Activated T-helper 1 cell treated with anti-CD3 and anti-CD28 coated beads, Interleukin-12 subunit alpha, Interleukin-12 subunit beta, Interleukin-2, Interleukin-4 antibody, amounts not matched to agents 30 ng/mL and 10 ng/mL and 1 ng/mL, durations not matched to agents 14 hours and 24 hours and 36 hours (primary cell): ENCODE measurements at regions not wholly inside any gene's neighbourhood (a gene's known extent, or its start where the extent isn't known, plus 50 kb on each side); places are given as distances from the start of the nearest gene placed in this dataset.

ENCODE experiments used
- DNase-seq: peaks from one replicate; pipeline ENCODE4 v3.0.0; 2021; ENCODE audit warnings: low spot score
- H3K27ac Mint-ChIP-seq: one replicate; pipeline ENCODE4 v1.8.0; 2021; ENCODE audit warnings: mild to moderate bottlenecking, mixed read lengths
- H3K27me3 Mint-ChIP-seq: one replicate; pipeline ENCODE4 v1.8.0; 2022; ENCODE audit warnings: mild to moderate bottlenecking, moderate library complexity, mixed read lengths; ENCODE audit not compliant: insufficient read depth
- H3K36me3 Mint-ChIP-seq: one replicate; pipeline ENCODE4 v1.8.0; 2021; ENCODE audit warnings: low read depth, mixed read lengths
- H3K4me1 Mint-ChIP-seq: one replicate; pipeline ENCODE4 v1.8.0; 2021; ENCODE audit warnings: low read depth, mixed read lengths
- H3K4me3 Mint-ChIP-seq: one replicate; pipeline ENCODE4 v1.8.0; 2021; ENCODE audit warnings: mild to moderate bottlenecking, moderate library complexity, mixed read lengths
- H3K9me3 Mint-ChIP-seq: one replicate; pipeline ENCODE4 v1.8.0; 2021; ENCODE audit warnings: mixed read lengths
- intact Hi-C: fragments of 100-400 bp; cut with micrococcal nuclease; formaldehyde crosslinking; loops from one replicate; pipeline ENCODE4 v1.15.1; 2024

GRCh38 chr2:3025261-3025660 lies 352.4 kb downstream of the EIPR1 start:
- intact Hi-C loops: no loop called here
- H3K27ac Mint-ChIP-seq: no peak overlapping the region
- H3K36me3 Mint-ChIP-seq: no peaks in the 10 kb centered on the region

DNA sequence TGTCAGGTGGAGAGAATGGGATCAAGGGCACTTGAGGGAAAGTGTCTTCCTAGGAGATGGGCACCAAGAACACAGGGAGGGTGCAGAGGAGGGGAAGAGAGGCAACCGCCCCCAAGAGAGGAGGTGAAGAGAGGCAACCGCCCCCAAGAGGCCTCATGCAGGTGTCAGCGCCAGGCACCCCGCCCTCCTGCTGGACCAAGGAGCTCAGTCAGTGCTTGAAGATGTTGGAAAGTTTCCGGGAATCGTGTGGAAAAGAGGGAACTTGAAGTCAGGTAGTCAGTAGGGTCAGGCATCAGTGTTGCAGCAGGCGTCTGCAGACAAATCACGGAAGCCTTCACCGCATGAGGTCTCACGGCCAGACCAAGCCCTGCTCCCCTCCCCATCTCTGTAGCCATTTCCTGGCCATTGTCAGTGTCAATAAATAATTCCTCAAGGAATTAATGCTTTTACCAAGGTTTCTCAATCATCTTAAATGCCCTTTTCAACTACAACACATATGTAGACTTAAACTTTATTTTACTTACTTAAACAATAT lies 353.1 kb downstream of the EIPR1 start:
- no peaks in the 10 kb centered on the region for H3K9me3 Mint-ChIP-seq
- intact Hi-C loops: no loop called here
- H3K27ac Mint-ChIP-seq: no peak overlapping the region
- no peak overlapping the region for H3K4me3 Mint-ChIP-seq
- DNase-seq: no peak
- H3K4me1 Mint-ChIP-seq: no peaks in the 10 kb centered on the region
- H3K27me3 Mint-ChIP-seq: peaks cover 3% of the 10 kb centered on the region
- H3K36me3 Mint-ChIP-seq: no peaks in the 10 kb centered on the region

More at GRCh38 chr2:3025261-3025660, 352.4 kb downstream of the EIPR1 start:
- Mint-ChIP-seq H3K4me3 (no peak overlapping the region), H3K27me3 (peaks cover 3% of the 10 kb centered on the region), H3K9me3 (no peaks in the 10 kb centered on the region), H3K4me1 (no peaks in the 10 kb centered on the region)
- DNase-seq: no peak

GRCh38 chr2:3023531-3023930 lies 354.1 kb downstream of the EIPR1 start:
- Mint-ChIP-seq H3K27ac (no peak overlapping the region), H3K9me3 (peaks cover 3% of the 10 kb centered on the region), H3K4me3 (no peak overlapping the region), H3K36me3 (no peaks in the 10 kb centered on the region), H3K4me1 (no peaks in the 10 kb centered on the region), H3K27me3 (peaks cover 3% of the 10 kb centered on the region)
- no peak for DNase-seq
- intact Hi-C loops: no loop called here

DNA sequence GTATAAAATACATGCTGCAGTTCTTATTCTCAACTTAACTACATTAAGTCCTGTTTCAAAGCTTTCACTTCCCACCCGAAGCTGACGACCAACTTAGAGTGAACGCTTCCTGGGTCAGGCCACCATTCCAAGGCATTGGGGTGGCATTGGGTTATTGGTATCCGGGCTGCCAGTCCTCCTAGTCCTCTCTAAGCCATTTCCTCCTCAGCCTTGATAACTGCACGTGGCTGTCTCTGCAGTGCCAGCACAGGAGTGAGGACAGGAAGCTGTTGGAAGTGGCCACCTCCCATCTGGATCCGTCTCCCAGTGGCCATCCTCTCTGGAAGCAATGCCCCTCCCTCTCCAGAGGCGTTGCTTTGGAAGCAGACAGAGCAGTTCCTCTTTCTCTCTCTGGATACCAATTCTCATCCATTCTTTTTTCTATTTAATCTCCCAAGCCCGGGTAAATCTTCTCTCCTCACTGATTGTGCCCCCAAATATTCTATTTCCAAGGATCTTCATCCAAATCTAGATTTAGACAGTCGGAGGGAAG lies 354.7 kb downstream of the EIPR1 start:
- intact Hi-C loops: no loop called here
- no peak overlapping the region for H3K27ac Mint-ChIP-seq
- no peaks in the 10 kb centered on the region for H3K36me3 Mint-ChIP-seq
- no peaks in the 10 kb centered on the region for H3K4me1 Mint-ChIP-seq
- H3K4me3 Mint-ChIP-seq: no peak overlapping the region
- peaks cover 3% of the 10 kb centered on the region for H3K9me3 Mint-ChIP-seq
- peaks cover 3% of the 10 kb centered on the region for H3K27me3 Mint-ChIP-seq
- DNase-seq: no peak

DNA sequence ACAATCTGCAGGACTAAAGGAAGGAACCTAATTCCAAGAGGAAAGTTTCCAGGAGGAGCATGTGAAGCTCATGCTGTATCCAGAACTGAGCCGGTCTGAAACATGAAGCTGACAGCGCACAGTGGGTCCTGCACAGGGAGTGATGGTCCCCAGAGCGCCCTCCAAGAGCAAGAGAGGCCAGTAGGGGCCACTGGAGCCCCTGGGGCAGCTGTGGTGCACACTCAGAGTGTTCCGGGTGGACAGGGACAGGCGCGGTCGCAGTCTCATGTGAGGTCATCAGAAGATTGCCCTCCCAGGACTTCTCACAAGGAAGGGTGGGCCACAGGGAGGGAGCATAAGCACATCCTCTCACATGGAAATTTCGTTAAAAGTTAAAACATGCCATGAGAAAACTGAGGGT lies 355.9 kb downstream of the EIPR1 start:
- Mint-ChIP-seq H3K4me3 (no peak overlapping the region), H3K9me3 (peaks cover 3% of the 10 kb centered on the region), H3K36me3 (no peaks in the 10 kb centered on the region), H3K27me3 (peaks cover 3% of the 10 kb centered on the region), H3K4me1 (no peaks in the 10 kb centered on the region), H3K27ac (no peak overlapping the region)
- DNase-seq: no peak
- intact Hi-C loops: no loop called here

DNA sequence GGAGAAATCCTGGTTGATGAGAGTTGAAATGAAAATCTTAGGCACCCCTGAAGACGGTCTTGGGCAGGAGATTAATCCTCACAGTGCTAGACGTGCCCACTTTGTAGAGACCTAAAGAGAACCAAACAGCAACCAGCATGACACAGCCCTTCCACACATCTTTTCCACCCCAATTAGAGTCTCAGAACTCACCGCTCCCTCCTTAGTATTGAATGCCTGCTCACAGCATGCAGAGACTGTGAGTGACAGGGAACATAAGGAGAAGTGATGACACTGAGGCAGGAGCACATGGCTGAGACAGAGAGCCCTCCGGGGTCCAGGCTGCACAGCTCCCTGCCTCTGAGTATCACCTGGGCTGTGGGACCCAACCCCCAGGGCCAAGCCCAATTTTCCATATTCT lies 367.6 kb downstream of the EIPR1 start:
- Mint-ChIP-seq H3K4me1 (no peaks in the 10 kb centered on the region), H3K9me3 (peaks cover 10% of the 10 kb centered on the region), H3K36me3 (no peaks in the 10 kb centered on the region), H3K27me3 (peaks cover 5% of the 10 kb centered on the region), H3K27ac (no peak overlapping the region), H3K4me3 (no peak overlapping the region)
- DNase-seq: no peak
- intact Hi-C loops: no loop called here

DNA sequence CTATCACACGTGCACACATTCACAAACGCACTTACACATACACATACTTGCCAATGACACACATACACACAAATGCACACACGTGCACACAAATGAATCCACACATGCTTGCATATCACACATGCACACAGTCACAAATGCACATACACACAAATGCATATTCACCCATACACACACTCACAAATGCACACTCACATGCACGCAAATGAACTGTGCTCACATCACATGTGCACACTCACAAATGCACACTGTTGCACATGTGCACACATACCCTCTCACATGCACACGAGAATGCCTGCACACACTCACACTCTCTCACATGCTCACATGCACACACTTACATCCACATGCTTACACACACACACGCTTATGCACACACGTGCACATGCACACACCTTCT lies 368.1 kb downstream of the EIPR1 start:
- H3K4me3 Mint-ChIP-seq: no peak overlapping the region
- H3K27me3 Mint-ChIP-seq: peaks cover 5% of the 10 kb centered on the region
- no peaks in the 10 kb centered on the region for H3K4me1 Mint-ChIP-seq
- DNase-seq: no peak
- intact Hi-C loops: no loop called here
- no peaks in the 10 kb centered on the region for H3K36me3 Mint-ChIP-seq
- peaks cover 8% of the 10 kb centered on the region for H3K9me3 Mint-ChIP-seq
- no peak overlapping the region for H3K27ac Mint-ChIP-seq

GRCh38 chr2:3009005-3009404 lies 368.6 kb downstream of the EIPR1 start:
- Mint-ChIP-seq H3K27ac (no peak overlapping the region), H3K4me1 (no peaks in the 10 kb centered on the region), H3K4me3 (no peak overlapping the region), H3K9me3 (peaks cover 8% of the 10 kb centered on the region), H3K27me3 (peaks cover 7% of the 10 kb centered on the region), H3K36me3 (no peaks in the 10 kb centered on the region)
- intact Hi-C loops: no loop called here
- no peak for DNase-seq

- no peak for DNase-seq
- peaks cover 4% of the 10 kb centered on the region for H3K9me3 Mint-ChIP-seq
- no peak overlapping the region for H3K27ac Mint-ChIP-seq
- no peak overlapping the region for H3K4me3 Mint-ChIP-seq
- no peaks in the 10 kb centered on the region for H3K36me3 Mint-ChIP-seq
- H3K27me3 Mint-ChIP-seq: peaks cover 7% of the 10 kb centered on the region
- H3K4me1 Mint-ChIP-seq: no peaks in the 10 kb centered on the region
- intact Hi-C loops: no loop called here
These were observed 369.1 kb downstream of the EIPR1 start for GRCh38 chr2:3008561-3008960.

- no peak for DNase-seq
- peaks cover 7% of the 10 kb centered on the region for H3K27me3 Mint-ChIP-seq
- H3K9me3 Mint-ChIP-seq: no peaks in the 10 kb centered on the region
- H3K4me3 Mint-ChIP-seq: no peak overlapping the region
- H3K36me3 Mint-ChIP-seq: no peaks in the 10 kb centered on the region
- H3K4me1 Mint-ChIP-seq: no peaks in the 10 kb centered on the region
- intact Hi-C loops: no loop called here
- no peak overlapping the region for H3K27ac Mint-ChIP-seq
These were observed 370.5 kb downstream of the EIPR1 start for GRCh38 chr2:3007135-3007534.

- H3K36me3 Mint-ChIP-seq: no peaks in the 10 kb centered on the region
These were observed 371.6 kb downstream of the EIPR1 start for GRCh38 chr2:3005859-3006501.

DNA sequence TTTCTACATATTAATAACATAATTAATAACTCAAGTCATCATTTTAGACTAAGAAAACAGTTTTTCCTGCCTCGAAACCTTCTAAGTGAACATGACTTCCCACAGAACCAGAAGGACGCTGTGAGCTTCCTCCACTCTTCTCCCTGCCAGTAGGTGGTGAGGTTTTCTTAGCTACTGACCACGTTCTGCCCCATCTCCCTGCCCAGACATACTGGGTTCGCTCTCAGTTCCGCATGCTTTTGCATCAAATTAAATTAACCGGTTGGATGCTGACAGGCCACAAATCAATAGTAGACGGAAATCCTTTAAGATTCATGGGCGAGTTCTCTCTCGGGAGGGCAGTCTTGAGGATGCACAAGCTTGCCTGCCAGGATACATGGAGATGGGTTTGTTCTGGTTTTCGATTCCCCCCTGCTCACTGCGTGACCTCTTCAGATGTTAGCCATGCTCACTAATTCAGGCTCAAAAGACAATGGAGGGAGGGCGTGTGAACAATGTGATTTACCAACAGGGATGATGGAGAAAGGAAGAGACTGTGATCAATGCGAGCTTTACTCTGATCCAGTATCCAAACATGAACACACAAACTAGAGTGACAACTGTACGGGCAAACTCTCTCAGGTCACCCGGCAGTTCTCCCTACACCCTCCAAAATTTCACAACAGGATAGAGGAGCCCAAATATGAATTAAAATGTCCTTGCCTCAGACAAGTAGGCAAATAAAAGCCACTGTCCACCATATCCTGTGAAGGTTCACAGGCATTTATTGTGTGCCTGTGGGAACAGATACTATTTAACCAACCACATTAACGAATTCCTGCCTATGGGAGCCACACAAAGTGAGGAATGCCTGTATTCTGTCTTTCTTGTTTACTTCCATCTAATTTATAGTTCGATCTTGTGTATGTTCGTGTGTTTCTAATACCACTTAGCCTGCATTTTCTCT lies 375.7 kb downstream of the EIPR1 start:
- Mint-ChIP-seq H3K27me3 (peaks cover 5% of the 10 kb centered on the region), H3K4me3 (no peak overlapping the region), H3K36me3 (no peaks in the 10 kb centered on the region), H3K27ac (no peak overlapping the region), H3K9me3 (no peaks in the 10 kb centered on the region), H3K4me1 (no peaks in the 10 kb centered on the region)
- no peak for DNase-seq
- intact Hi-C loops: loop anchor here (1.0 to 2.0 kb wide), 2 partner anchors 301 to 461 kb away; no protein-coding TSS in a partner anchor

More at GRCh38 chr2:3005859-3006501, 371.6 kb downstream of the EIPR1 start:
- no peak overlapping the region for H3K4me3 Mint-ChIP-seq
- H3K9me3 Mint-ChIP-seq: no peaks in the 10 kb centered on the region
- no peak overlapping the region for H3K27ac Mint-ChIP-seq
- peaks cover 5% of the 10 kb centered on the region for H3K27me3 Mint-ChIP-seq
- intact Hi-C loops: no loop called here
- DNase-seq: no peak
- no peaks in the 10 kb centered on the region for H3K4me1 Mint-ChIP-seq

DNA sequence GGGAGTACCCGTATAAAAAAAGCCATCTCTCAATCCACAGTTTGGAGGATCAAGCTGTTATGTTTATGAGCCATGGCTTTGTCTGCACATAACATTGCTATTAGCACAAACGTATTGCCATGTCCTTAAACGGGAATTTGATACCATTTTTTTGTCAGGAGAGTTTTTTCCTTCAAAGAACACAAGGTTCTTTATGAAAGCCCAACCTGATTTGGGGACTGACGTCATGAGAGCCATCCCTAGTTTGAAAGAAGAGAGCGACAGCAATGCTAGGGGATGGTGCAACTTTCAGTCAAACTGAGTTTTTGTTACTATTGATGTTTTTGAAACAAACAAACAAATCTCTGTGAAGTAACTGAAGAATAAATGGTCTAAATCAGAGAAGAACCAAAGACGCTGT lies 376.6 kb downstream of the EIPR1 start:
- H3K27ac Mint-ChIP-seq: no peak overlapping the region
- no peaks in the 10 kb centered on the region for H3K9me3 Mint-ChIP-seq
- DNase-seq: no peak
- peaks cover 7% of the 10 kb centered on the region for H3K27me3 Mint-ChIP-seq
- H3K36me3 Mint-ChIP-seq: no peaks in the 10 kb centered on the region
- H3K4me1 Mint-ChIP-seq: no peaks in the 10 kb centered on the region
- intact Hi-C loops: loop anchor here (1.0 to 2.0 kb wide), 2 partner anchors 302 to 462 kb away; no protein-coding TSS in a partner anchor
- H3K4me3 Mint-ChIP-seq: no peak overlapping the region
